GM23338 (cell line): ENCODE measurements at regions not wholly inside any gene's neighbourhood (a gene's known extent, or its start where the extent isn't known, plus 50 kb on each side); places are given as distances from the start of the nearest gene placed in this dataset.

ENCODE experiments used
- ATAC-seq: fragments of 200-7000 bp; cut with Tn5 transposase; 3 replicates; pipeline ENCODE4 v1.9.1; 2020
- DNase-seq: peaks from one replicate; pipeline ENCODE4 v3.0.0-alpha.2; 2015; ENCODE audit warnings: low spot score
- H2AFZ ChIP-seq: fragments of 200-600 bp; sonication (generic); 2 replicates; pipeline ENCODE4 v1.8.0; 2016; ENCODE audit warnings: antibody characterized with exemption, mild to moderate bottlenecking, moderate library complexity
- H3F3A ChIP-seq: fragments of 200-600 bp; sonication (generic); replicated peaks from 2 replicates; pipeline ENCODE4 v1.8.0; 2017; ENCODE audit warnings: antibody characterized with exemption, mixed run types, low read depth
- H3K27ac ChIP-seq: fragments of 200-600 bp; sonication (generic); 2 replicates; pipeline ENCODE4 v1.6.1; 2016; ENCODE audit warnings: low read depth
- H3K27me3 ChIP-seq: fragments of 200-600 bp; sonication (generic); 2 replicates; pipeline ENCODE4 v1.8.0; 2016; ENCODE audit warnings: mild to moderate bottlenecking, mixed run types, moderate library complexity; ENCODE audit not compliant: insufficient read depth
- H3K36me3 ChIP-seq: fragments of 200-600 bp; sonication (generic); 2 replicates; pipeline ENCODE4 v1.8.0; 2016; ENCODE audit warnings: mild to moderate bottlenecking; ENCODE audit not compliant: insufficient read depth
- H3K4me1 ChIP-seq: fragments of 200-600 bp; sonication (generic); 2 replicates; pipeline ENCODE4 v1.8.0; 2016; ENCODE audit warnings: mild to moderate bottlenecking, moderate library complexity; ENCODE audit not compliant: insufficient read depth
- H3K4me2 ChIP-seq: fragments of 200-600 bp; sonication (generic); 2 replicates; pipeline ENCODE4 v1.7.1; 2017; ENCODE audit warnings: mixed run types
- H3K4me3 ChIP-seq: fragments of 200-600 bp; sonication (generic); 2 replicates; pipeline ENCODE4 v1.6.1; 2016; ENCODE audit warnings: mixed run types
- H3K79me2 ChIP-seq: fragments of 200-600 bp; sonication (generic); replicated peaks from 2 replicates; pipeline ENCODE4 v1.8.0; 2017; ENCODE audit warnings: mild to moderate bottlenecking; ENCODE audit not compliant: insufficient read depth
- H3K9me2 ChIP-seq: fragments of 200-600 bp; sonication (generic); 2 replicates; pipeline ENCODE4 v1.8.0; 2017; ENCODE audit not compliant: insufficient read depth
- H4K20me1 ChIP-seq: fragments of 200-600 bp; sonication (generic); replicated peaks from 2 replicates; pipeline ENCODE4 v1.8.0; 2017; ENCODE audit warnings: mild to moderate bottlenecking; ENCODE audit not compliant: insufficient read depth
- H3K27ac Mint-ChIP-seq: 2 replicates; pipeline ENCODE4 v1.8.0; 2020; ENCODE audit warnings: inconsistent platforms, mild to moderate bottlenecking, moderate library complexity, mixed read lengths
- H3K27me3 Mint-ChIP-seq: 3 replicates; pipeline ENCODE4 v1.8.0; 2022; ENCODE audit warnings: low read depth, mild to moderate bottlenecking, moderate library complexity, mixed read lengths, inconsistent platforms; ENCODE audit not compliant: insufficient read depth, poor library complexity
- H3K36me3 Mint-ChIP-seq: 3 replicates; pipeline ENCODE4 v1.8.0; 2021; ENCODE audit warnings: low read depth, mild to moderate bottlenecking, inconsistent platforms, moderate library complexity, mixed read lengths
- H3K4me1 Mint-ChIP-seq: 3 replicates; pipeline ENCODE4 v1.8.0; 2020; ENCODE audit warnings: mild to moderate bottlenecking, inconsistent platforms, mixed read lengths
- H3K4me3 Mint-ChIP-seq: 3 replicates; pipeline ENCODE4 v1.8.0; 2021; ENCODE audit warnings: moderate library complexity, mild to moderate bottlenecking, inconsistent platforms, mixed read lengths
- H3K9me3 Mint-ChIP-seq: 3 replicates; pipeline ENCODE4 v1.8.0; 2020; ENCODE audit warnings: moderate library complexity, mild to moderate bottlenecking, inconsistent platforms, mixed read lengths
- EZH2phosphoT487 ChIP-seq: fragments of 200-600 bp; sonication (generic); IDR thresholded peaks from one replicate; pipeline ENCODE4 v1.8.1; 2018; ENCODE audit warnings: antibody characterized with exemption; ENCODE audit not compliant: unreplicated experiment
- JUNB ChIP-seq: IDR thresholded peaks from one replicate; pipeline ENCODE4 v1.6.1; 2016; ENCODE audit warnings: antibody characterized with exemption; ENCODE audit not compliant: unreplicated experiment
- NANOG ChIP-seq: IDR thresholded peaks from 2 replicates; pipeline ENCODE4 v1.6.1; 2016; ENCODE audit warnings: antibody characterized with exemption, borderline replicate concordance
- POLR2AphosphoS5 ChIP-seq: IDR thresholded peaks from 2 replicates; pipeline ENCODE4 v1.6.1; 2016; ENCODE audit warnings: antibody characterized with exemption, low read depth
- STAT1 ChIP-seq: IDR thresholded peaks from one replicate; pipeline ENCODE4 v1.6.1; 2016; ENCODE audit warnings: antibody characterized with exemption; ENCODE audit not compliant: unreplicated experiment
- ZNF114 ChIP-seq: fragments of 250-450 bp; sonication (Bioruptor Pico); IDR thresholded peaks from 2 replicates; pipeline ENCODE4 v1.5.0; 2020; ENCODE audit warnings: mild to moderate bottlenecking, moderate library complexity
- ZNF331 ChIP-seq: fragments of 250-450 bp; sonication (Bioruptor Pico); IDR thresholded peaks from 2 replicates; pipeline ENCODE4 v1.5.0; 2020; ENCODE audit warnings: low read depth, mild to moderate bottlenecking, moderate library complexity
- TF ChIP-seq, protein P1 (sequence below): fragments of 250-450 bp; sonication (Bioruptor Pico); IDR thresholded peaks from 2 replicates; pipeline ENCODE4 v1.5.0; 2020; ENCODE audit warnings: mild to moderate bottlenecking, moderate library complexity
- TF ChIP-seq, protein P2 (sequence below), 2 experiments: fragments of 200-600 bp in 1 of 2; sonication (generic) in 1 of 2; conservative IDR thresholded peaks; 2 replicates each; pipeline versions ENCODE4 v1.5.1 to v1.6.1; 2016 to 2017; ENCODE audit warnings: antibody characterized with exemption in 2 of 2, low read depth in 2 of 2, mild to moderate bottlenecking in 2 of 2, moderate library complexity in 1 of 2
- TF ChIP-seq, protein P3 (sequence below): IDR thresholded peaks from one replicate; pipeline ENCODE4 v1.6.1; 2018; ENCODE audit warnings: antibody characterized with exemption; ENCODE audit not compliant: unreplicated experiment

DNA sequence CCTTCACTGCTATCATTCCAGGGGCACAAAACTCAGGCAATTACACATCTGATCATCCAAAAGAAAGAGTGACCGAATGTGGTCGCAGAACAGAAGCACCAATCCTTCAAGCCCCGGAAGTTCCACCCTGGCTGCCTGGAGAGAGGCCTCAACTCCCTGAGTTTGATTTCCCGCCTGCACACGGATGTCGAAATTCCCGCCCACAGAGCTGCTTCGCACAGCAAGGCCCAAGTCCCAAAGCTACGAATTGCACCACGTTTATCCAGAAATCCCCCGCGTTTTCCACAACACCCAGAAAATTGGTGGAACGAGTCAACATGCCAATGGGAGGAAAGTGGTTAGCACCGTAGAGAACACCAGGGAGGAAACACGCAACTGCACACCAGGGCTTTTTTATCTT lies 445.4 kb downstream of the EIPR1 start:
- ATAC-seq (no peak), DNase-seq (no peak)
- no peaks in the 10 kb centered on the region for H3K4me1 ChIP-seq
- no peak overlapping the region for H3K4me2 ChIP-seq
- no peak overlapping the region for H3K4me3 ChIP-seq
- H4K20me1 ChIP-seq: no peaks in the 10 kb centered on the region
- no peak overlapping the region for H3K4me3 Mint-ChIP-seq
- peaks cover 10% of the 10 kb centered on the region for H3K36me3 Mint-ChIP-seq
- H3F3A ChIP-seq: no peaks in the 10 kb centered on the region
- H2AFZ ChIP-seq: no peak overlapping the region
- H3K9me3 Mint-ChIP-seq: peaks cover 37% of the 10 kb centered on the region
- no peaks in the 10 kb centered on the region for H3K79me2 ChIP-seq
- H3K4me1 Mint-ChIP-seq: no peaks in the 10 kb centered on the region
- no peak for TF ChIP-seq EZH2phosphoT487
- TF ChIP-seq ZNF114 (CRISPR knock-in tag): no peak
- no peak for TF ChIP-seq JUNB
- no peak for TF ChIP-seq ZNF331 (CRISPR knock-in tag)
- TF ChIP-seq, protein P1, sequence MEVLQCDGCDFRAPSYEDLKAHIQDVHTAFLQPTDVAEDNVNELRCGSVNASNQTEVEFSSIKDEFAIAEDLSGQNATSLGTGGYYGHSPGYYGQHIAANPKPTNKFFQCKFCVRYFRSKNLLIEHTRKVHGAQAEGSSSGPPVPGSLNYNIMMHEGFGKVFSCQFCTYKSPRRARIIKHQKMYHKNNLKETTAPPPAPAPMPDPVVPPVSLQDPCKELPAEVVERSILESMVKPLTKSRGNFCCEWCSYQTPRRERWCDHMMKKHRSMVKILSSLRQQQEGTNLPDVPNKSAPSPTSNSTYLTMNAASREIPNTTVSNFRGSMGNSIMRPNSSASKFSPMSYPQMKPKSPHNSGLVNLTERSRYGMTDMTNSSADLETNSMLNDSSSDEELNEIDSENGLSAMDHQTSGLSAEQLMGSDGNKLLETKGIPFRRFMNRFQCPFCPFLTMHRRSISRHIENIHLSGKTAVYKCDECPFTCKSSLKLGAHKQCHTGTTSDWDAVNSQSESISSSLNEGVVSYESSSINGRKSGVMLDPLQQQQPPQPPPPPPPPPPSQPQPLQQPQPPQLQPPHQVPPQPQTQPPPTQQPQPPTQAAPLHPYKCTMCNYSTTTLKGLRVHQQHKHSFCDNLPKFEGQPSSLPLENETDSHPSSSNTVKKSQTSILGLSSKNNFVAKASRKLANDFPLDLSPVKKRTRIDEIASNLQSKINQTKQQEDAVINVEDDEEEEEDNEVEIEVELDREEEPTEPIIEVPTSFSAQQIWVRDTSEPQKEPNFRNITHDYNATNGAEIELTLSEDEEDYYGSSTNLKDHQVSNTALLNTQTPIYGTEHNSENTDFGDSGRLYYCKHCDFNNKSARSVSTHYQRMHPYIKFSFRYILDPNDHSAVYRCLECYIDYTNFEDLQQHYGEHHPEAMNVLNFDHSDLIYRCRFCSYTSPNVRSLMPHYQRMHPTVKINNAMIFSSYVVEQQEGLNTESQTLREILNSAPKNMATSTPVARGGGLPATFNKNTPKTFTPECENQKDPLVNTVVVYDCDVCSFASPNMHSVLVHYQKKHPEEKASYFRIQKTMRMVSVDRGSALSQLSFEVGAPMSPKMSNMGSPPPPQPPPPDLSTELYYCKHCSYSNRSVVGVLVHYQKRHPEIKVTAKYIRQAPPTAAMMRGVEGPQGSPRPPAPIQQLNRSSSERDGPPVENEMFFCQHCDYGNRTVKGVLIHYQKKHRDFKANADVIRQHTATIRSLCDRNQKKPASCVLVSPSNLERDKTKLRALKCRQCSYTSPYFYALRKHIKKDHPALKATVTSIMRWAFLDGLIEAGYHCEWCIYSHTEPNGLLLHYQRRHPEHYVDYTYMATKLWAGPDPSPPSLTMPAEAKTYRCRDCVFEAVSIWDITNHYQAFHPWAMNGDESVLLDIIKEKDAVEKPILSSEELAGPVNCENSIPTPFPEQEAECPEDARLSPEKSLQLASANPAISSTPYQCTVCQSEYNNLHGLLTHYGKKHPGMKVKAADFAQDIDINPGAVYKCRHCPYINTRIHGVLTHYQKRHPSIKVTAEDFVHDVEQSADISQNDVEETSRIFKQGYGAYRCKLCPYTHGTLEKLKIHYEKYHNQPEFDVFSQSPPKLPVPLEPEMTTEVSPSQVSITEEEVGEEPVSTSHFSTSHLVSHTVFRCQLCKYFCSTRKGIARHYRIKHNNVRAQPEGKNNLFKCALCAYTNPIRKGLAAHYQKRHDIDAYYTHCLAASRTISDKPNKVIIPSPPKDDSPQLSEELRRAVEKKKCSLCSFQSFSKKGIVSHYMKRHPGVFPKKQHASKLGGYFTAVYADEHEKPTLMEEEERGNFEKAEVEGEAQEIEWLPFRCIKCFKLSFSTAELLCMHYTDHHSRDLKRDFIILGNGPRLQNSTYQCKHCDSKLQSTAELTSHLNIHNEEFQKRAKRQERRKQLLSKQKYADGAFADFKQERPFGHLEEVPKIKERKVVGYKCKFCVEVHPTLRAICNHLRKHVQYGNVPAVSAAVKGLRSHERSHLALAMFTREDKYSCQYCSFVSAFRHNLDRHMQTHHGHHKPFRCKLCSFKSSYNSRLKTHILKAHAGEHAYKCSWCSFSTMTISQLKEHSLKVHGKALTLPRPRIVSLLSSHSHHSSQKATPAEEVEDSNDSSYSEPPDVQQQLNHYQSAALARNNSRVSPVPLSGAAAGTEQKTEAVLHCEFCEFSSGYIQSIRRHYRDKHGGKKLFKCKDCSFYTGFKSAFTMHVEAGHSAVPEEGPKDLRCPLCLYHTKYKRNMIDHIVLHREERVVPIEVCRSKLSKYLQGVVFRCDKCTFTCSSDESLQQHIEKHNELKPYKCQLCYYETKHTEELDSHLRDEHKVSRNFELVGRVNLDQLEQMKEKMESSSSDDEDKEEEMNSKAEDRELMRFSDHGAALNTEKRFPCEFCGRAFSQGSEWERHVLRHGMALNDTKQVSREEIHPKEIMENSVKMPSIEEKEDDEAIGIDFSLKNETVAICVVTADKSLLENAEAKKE: no peak
- TF ChIP-seq, protein P2, sequence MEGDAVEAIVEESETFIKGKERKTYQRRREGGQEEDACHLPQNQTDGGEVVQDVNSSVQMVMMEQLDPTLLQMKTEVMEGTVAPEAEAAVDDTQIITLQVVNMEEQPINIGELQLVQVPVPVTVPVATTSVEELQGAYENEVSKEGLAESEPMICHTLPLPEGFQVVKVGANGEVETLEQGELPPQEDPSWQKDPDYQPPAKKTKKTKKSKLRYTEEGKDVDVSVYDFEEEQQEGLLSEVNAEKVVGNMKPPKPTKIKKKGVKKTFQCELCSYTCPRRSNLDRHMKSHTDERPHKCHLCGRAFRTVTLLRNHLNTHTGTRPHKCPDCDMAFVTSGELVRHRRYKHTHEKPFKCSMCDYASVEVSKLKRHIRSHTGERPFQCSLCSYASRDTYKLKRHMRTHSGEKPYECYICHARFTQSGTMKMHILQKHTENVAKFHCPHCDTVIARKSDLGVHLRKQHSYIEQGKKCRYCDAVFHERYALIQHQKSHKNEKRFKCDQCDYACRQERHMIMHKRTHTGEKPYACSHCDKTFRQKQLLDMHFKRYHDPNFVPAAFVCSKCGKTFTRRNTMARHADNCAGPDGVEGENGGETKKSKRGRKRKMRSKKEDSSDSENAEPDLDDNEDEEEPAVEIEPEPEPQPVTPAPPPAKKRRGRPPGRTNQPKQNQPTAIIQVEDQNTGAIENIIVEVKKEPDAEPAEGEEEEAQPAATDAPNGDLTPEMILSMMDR (conservative IDR thresholded peaks at IDR 0.05; ENCODE audit: low read depth in 2 of 2): no peak
- TF ChIP-seq POLR2AphosphoS5: no peak
- TF ChIP-seq NANOG: no peak
- no peak for TF ChIP-seq STAT1
- TF ChIP-seq, protein P3, sequence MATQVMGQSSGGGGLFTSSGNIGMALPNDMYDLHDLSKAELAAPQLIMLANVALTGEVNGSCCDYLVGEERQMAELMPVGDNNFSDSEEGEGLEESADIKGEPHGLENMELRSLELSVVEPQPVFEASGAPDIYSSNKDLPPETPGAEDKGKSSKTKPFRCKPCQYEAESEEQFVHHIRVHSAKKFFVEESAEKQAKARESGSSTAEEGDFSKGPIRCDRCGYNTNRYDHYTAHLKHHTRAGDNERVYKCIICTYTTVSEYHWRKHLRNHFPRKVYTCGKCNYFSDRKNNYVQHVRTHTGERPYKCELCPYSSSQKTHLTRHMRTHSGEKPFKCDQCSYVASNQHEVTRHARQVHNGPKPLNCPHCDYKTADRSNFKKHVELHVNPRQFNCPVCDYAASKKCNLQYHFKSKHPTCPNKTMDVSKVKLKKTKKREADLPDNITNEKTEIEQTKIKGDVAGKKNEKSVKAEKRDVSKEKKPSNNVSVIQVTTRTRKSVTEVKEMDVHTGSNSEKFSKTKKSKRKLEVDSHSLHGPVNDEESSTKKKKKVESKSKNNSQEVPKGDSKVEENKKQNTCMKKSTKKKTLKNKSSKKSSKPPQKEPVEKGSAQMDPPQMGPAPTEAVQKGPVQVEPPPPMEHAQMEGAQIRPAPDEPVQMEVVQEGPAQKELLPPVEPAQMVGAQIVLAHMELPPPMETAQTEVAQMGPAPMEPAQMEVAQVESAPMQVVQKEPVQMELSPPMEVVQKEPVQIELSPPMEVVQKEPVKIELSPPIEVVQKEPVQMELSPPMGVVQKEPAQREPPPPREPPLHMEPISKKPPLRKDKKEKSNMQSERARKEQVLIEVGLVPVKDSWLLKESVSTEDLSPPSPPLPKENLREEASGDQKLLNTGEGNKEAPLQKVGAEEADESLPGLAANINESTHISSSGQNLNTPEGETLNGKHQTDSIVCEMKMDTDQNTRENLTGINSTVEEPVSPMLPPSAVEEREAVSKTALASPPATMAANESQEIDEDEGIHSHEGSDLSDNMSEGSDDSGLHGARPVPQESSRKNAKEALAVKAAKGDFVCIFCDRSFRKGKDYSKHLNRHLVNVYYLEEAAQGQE: no peak
- H3K36me3 ChIP-seq: no peaks in the 10 kb centered on the region
- peaks cover 5% of the 10 kb centered on the region for H3K27me3 Mint-ChIP-seq
- no peak overlapping the region for H3K27ac ChIP-seq
- no peak overlapping the region for H3K27ac Mint-ChIP-seq
- no peaks in the 10 kb centered on the region; the same call in 1 of the 2 replicates for H3K9me2 ChIP-seq
- no peaks in the 10 kb centered on the region for H3K27me3 ChIP-seq
